A673 (cell line): ENCODE measurements at regions not wholly inside any gene's neighbourhood (a gene's known extent, or its start where the extent isn't known, plus 50 kb on each side); places are given as distances from the start of the nearest gene placed in this dataset.

Experiments
- EZH2 ChIP-seq: fragments of 200-600 bp; sonication (generic); IDR thresholded peaks from 2 replicates; pipeline ENCODE4 v1.6.1; 2017; ENCODE audit warnings: borderline replicate concordance, low read depth, mild to moderate bottlenecking, mixed read lengths, antibody characterized with exemption, low read length; ENCODE audit not compliant: poor library complexity, severe bottlenecking
- TF ChIP-seq, protein P1 (sequence below): fragments of 300-800, 200-600 bp; sonication (generic); conservative IDR thresholded peaks from 2 replicates; pipeline ENCODE4 v1.5.1; 2017; ENCODE audit warnings: low read depth, mild to moderate bottlenecking, antibody characterized with exemption, low read length, moderate library complexity, mixed read lengths

DNA sequence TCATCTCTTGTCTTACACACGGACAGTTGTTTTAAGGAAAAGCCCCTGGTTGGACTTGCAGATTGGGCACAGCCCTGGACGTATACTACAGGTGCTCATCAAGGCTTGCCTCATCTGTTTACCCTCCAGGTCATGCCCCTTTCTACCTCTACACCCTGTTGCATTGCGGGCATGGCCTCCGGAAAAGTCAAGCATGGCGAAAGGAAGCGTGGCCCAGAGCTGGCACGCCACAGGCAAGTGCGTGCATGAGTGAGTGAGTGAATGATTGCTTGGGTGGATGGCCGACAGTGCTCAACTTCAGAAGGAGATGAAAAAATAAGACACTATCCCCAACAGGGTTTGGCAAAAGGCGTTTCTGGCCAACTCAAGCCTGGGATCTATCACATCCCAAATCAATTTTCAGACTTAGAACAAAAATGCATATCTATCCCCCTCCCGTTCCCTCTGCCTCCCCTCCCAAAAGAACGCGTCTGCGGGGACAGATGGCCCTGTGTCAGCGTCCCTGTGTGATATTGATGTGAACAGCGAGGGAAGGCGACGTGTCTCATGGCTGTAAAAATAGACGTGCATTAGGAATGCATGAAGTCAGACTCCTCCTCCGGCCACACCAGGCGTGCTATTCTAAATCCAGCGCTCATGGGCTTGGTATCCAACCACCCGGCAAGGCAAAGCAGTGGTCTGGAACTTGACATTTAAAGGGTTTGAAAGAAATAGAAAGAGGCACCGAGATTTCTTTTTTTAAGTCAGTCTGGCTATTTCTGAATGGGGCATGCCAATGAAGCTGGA is 96.0 kb downstream of the RPLP1 start:
- TF ChIP-seq, protein P1, sequence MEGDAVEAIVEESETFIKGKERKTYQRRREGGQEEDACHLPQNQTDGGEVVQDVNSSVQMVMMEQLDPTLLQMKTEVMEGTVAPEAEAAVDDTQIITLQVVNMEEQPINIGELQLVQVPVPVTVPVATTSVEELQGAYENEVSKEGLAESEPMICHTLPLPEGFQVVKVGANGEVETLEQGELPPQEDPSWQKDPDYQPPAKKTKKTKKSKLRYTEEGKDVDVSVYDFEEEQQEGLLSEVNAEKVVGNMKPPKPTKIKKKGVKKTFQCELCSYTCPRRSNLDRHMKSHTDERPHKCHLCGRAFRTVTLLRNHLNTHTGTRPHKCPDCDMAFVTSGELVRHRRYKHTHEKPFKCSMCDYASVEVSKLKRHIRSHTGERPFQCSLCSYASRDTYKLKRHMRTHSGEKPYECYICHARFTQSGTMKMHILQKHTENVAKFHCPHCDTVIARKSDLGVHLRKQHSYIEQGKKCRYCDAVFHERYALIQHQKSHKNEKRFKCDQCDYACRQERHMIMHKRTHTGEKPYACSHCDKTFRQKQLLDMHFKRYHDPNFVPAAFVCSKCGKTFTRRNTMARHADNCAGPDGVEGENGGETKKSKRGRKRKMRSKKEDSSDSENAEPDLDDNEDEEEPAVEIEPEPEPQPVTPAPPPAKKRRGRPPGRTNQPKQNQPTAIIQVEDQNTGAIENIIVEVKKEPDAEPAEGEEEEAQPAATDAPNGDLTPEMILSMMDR: no peak
- TF ChIP-seq EZH2: no peak
